K562 (cell line): ENCODE measurements at regions not wholly inside any gene's neighbourhood (a gene's known extent, or its start where the extent isn't known, plus 50 kb on each side); places are given as distances from the start of the nearest gene placed in this dataset.

Experiments used
- ATAC-seq: fragments of 200-7000 bp; cut with Tn5 transposase; 3 replicates; pipeline ENCODE4 v1.9.1; 2020; ENCODE audit warnings: moderate library complexity
- BruUV-seq: library from RNA; stranded (reverse); fragments of 400-500 nt; replicated peaks from 2 replicates; lab custom pipeline; 2021; lab: Mats Ljungman, UMichigan
- CTCF ChIA-PET: fragments of 300-600 bp; formaldehyde crosslinking; extraction: SDS; loops from one replicate; lab custom pipeline; 2021; ENCODE audit warnings: low intra/inter-chr PET ratio; lab: Yijun Ruan, JAX
- POLR2A ChIA-PET: fragments of 300-600, 350-650 bp; sonication (Branson Sonifier 250); formaldehyde crosslinking; extraction: SDS; loops from one replicate; lab custom pipeline; 2021; ENCODE audit warnings: antibody characterized with exemption, inconsistent platforms; lab: Yijun Ruan, JAX
- DNase-seq, 4 experiments: peaks; one replicate each; pipeline versions ENCODE4 v3.0.0 to v3.0.0-alpha.2; 2011 to 2018; ENCODE audit warnings: low spot score in 3 of 4, mixed read lengths in 3 of 4; ENCODE audit errors: extremely low read depth in 1 of 4
- FAIRE-seq: peaks from 2 replicates; lab custom pipeline; 2011; peaks lifted over from hg19 to GRCh38; lab: Jason Lieb, UNC
- H2AFZ ChIP-seq: 2 replicates; pipeline ENCODE4 v1.6.0; 2011; ENCODE audit warnings: low read depth, low read length, control low read depth, inconsistent platforms
- H3K27ac ChIP-seq: fragments of 200-600 bp; 3 replicates; pipeline ENCODE4 v1.8.0; 2011; ENCODE audit warnings: low read depth, mild to moderate bottlenecking, control low read depth, inconsistent platforms, low read length, moderate library complexity, mixed read lengths; ENCODE audit errors: extremely low read depth
- H3K27me3 ChIP-seq, 2 experiments: fragments of 300-600 bp in 1 of 2; 2 replicates in 1 of 2; 3 replicates in 1 of 2; pipeline versions ENCODE4 v1.6.0 to v1.8.0; 2011; ENCODE audit warnings: inconsistent platforms in 2 of 2, low read length in 2 of 2, mild to moderate bottlenecking in 1 of 2, mixed read lengths in 1 of 2, moderate library complexity in 1 of 2; ENCODE audit not compliant: control insufficient read depth in 2 of 2, insufficient read depth in 2 of 2
- H3K36me3 ChIP-seq: fragments of 300-600 bp; 3 replicates; pipeline ENCODE4 v1.8.0; 2011; ENCODE audit warnings: mild to moderate bottlenecking, low read length, inconsistent platforms; ENCODE audit not compliant: control insufficient read depth, insufficient read depth
- H3K4me1 ChIP-seq, 2 experiments: fragments of 200-600 bp in 1 of 2; replicated peaks in 1 of 2; 2 replicates in 1 of 2; 3 replicates in 1 of 2; pipeline versions ENCODE4 v1.5.1 to v1.8.0; 2011; ENCODE audit warnings: inconsistent platforms in 2 of 2, low read length in 2 of 2, mild to moderate bottlenecking in 1 of 2, mixed read lengths in 1 of 2, moderate library complexity in 1 of 2; ENCODE audit not compliant: control insufficient read depth in 2 of 2, insufficient read depth in 2 of 2
- H3K4me2 ChIP-seq: 2 replicates; pipeline ENCODE4 v1.6.1; 2011; ENCODE audit warnings: low read length, control low read depth, inconsistent platforms, mixed read lengths; ENCODE audit not compliant: insufficient read depth
- H3K4me3 ChIP-seq: fragments of 200-600 bp; sonication (generic), shearing (Covaris generic); 2 replicates; pipeline ENCODE4 v1.5.1; 2016; ENCODE audit warnings: control low read depth, inconsistent platforms
- H3K79me2 ChIP-seq: fragments of 200-600 bp; 3 replicates; pipeline ENCODE4 v1.8.0; 2011; ENCODE audit warnings: low read length, inconsistent platforms; ENCODE audit not compliant: control insufficient read depth, insufficient read depth
- H3K9ac ChIP-seq, 2 experiments: 2 replicates each; pipeline versions ENCODE4 v1.6.0 to v1.6.1; 2011; ENCODE audit warnings: low read depth in 2 of 2, low read length in 2 of 2, control low read depth in 1 of 2, inconsistent platforms in 1 of 2, mild to moderate bottlenecking in 1 of 2, mixed read lengths in 1 of 2; ENCODE audit not compliant: insufficient read depth in 1 of 2
- H3K9me1 ChIP-seq: one replicate; pipeline ENCODE4 v1.6.0; 2011; ENCODE audit warnings: inconsistent platforms, mild to moderate bottlenecking, low read length, moderate library complexity; ENCODE audit not compliant: control insufficient read depth, insufficient read depth
- H3K9me3 ChIP-seq: replicated peaks from 2 replicates; pipeline ENCODE4 v1.5.1; 2011; ENCODE audit warnings: low read depth, low read length, inconsistent platforms; ENCODE audit not compliant: control insufficient read depth, insufficient read depth
- H4K20me1 ChIP-seq: replicated peaks from 2 replicates; pipeline ENCODE4 v1.6.1; 2011; ENCODE audit warnings: low read length, inconsistent platforms, mixed read lengths; ENCODE audit not compliant: control insufficient read depth, insufficient read depth
- BCL6 ChIP-seq: fragments of 250-450 bp; sonication (Bioruptor Pico); IDR thresholded peaks from 2 replicates; pipeline ENCODE4 v1.4.0; 2020
- CREB3L1 ChIP-seq: fragments of 450-650 bp; IDR thresholded peaks from 2 replicates; pipeline ENCODE4 v1.6.1; 2014; ENCODE audit warnings: low read depth, mild to moderate bottlenecking, moderate library complexity, borderline replicate concordance
- DNMT1 ChIP-seq: fragments of 450-650 bp; IDR thresholded peaks from 2 replicates; pipeline ENCODE4 v1.6.1; 2016; ENCODE audit warnings: antibody characterized with exemption, mild to moderate bottlenecking
- MCM3 ChIP-seq: fragments of 450-650 bp; IDR thresholded peaks from 2 replicates; pipeline ENCODE4 v1.6.1; 2016
- MYNN ChIP-seq, 2 experiments: sonication (generic); formaldehyde crosslinking in 1 of 2; IDR thresholded peaks; 2 replicates each; pipeline versions ENCODE4 v1.5.0 to v1.6.1; 2016 to 2020; ENCODE audit warnings: antibody characterized with exemption in 1 of 2, missing genetic modification reagents in 1 of 2
- NR4A1 ChIP-seq, 2 experiments: fragments of 250-450 bp in 1 of 2; fragments of 450-650 bp in 1 of 2; sonication (Bioruptor Pico) in 1 of 2; IDR thresholded peaks; 2 replicates each; pipeline versions ENCODE4 v1.4.0 to v1.6.1; 2016 to 2020; ENCODE audit warnings: mild to moderate bottlenecking in 2 of 2, missing compliant biosample characterization in 1 of 2, missing genetic modification characterization in 1 of 2, moderate library complexity in 1 of 2
- PCBP2 ChIP-seq: fragments of 200-400 bp; formaldehyde crosslinking; IDR thresholded peaks from 2 replicates; pipeline ENCODE4 v1.6.1; 2018; ENCODE audit warnings: low read length, low read depth, mild to moderate bottlenecking, moderate library complexity; ENCODE audit not compliant: poor library complexity, severe bottlenecking
- RBM25 ChIP-seq: fragments of 200-400 bp; formaldehyde crosslinking; IDR thresholded peaks from 2 replicates; pipeline ENCODE4 v1.6.1; 2018; ENCODE audit warnings: low read length, low read depth, moderate library complexity; ENCODE audit not compliant: severe bottlenecking
- SMAD1 ChIP-seq: fragments of 150-350 bp; IDR thresholded peaks from 2 replicates; pipeline ENCODE4 v1.6.1; 2014; ENCODE audit warnings: low read length, low read depth; ENCODE audit not compliant: partially characterized antibody
- ZBTB11 ChIP-seq, 3 experiments: fragments of 200-800 bp in 1 of 3; fragments of 250-450 bp in 1 of 3; fragments of 450-650 bp in 1 of 3; sonication (Bioruptor Pico) in 1 of 3; sonication (Bioruptor generic) in 1 of 3; formaldehyde crosslinking in 1 of 3; IDR thresholded peaks; 2 replicates each; pipeline versions ENCODE4 v1.6.1 to v1.8.0; 2016 to 2022; ENCODE audit warnings: mild to moderate bottlenecking in 2 of 3, missing genetic modification characterization in 2 of 3, missing compliant biosample characterization in 1 of 3, moderate library complexity in 1 of 3
- ZNF717 ChIP-seq: fragments of 250-450 bp; sonication (Bioruptor Pico); IDR thresholded peaks from 2 replicates; pipeline ENCODE4 v1.5.0; 2021
- WGBS: fragments of 100-300 bp; shearing (Covaris generic); methylation state at CpG from one replicate; pipeline ENCODE4 v1.1.6; 2016; ENCODE audit warnings: low coverage, mixed read lengths; ENCODE audit not compliant: insufficient coverage; ENCODE audit errors: missing lambda C conversion rate; 5-methylcytosine and 5-hydroxymethylcytosine counted together
- in situ Hi-C: fragments of 300-500 bp; cut with MboI; formaldehyde crosslinking; loops from 4 replicates; pipeline ENCODE4 v1.15.0; 2018; ENCODE audit warnings: inconsistent platforms, mixed read lengths
- intact Hi-C: fragments of 100-400 bp; cut with micrococcal nuclease; formaldehyde crosslinking; loops from 2 replicates; pipeline ENCODE4 v1.14.2; 2022
- TF ChIP-seq, protein P1 (sequence below): fragments of 250-450 bp; sonication (Bioruptor Pico); IDR thresholded peaks from 2 replicates; pipeline ENCODE4 v1.4.0; 2020; ENCODE audit warnings: mild to moderate bottlenecking, moderate library complexity

- Histone ChIP-seq H3K4me3 (no peak overlapping the region), H3K27ac (no peak overlapping the region), H4K20me1 (no peaks in the 10 kb centered on the region), H3K4me1 (no peaks in the 10 kb centered on the region), H3K79me2 (no peaks in the 10 kb centered on the region), H3K9me1 (no peaks in the 10 kb centered on the region), H2AFZ (no peak overlapping the region), H3K36me3 (no peaks in the 10 kb centered on the region), H3K4me2 (no peak overlapping the region), H3K9me3 (no peaks in the 10 kb centered on the region), H3K9ac (no peak overlapping the region), H3K27me3 (no peaks in the 10 kb centered on the region)
- intact Hi-C loops: no loop called here
- TF ChIP-seq CREB3L1 (no peak), MCM3 (no peak), PCBP2 (no peak), BCL6 (no peak), ZNF717 (CRISPR knock-in tag) (no peak), ZBTB11 (CRISPR knock-in tag; IDR thresholded peaks at IDR 0.05) (no peak), RBM25 (no peak), MYNN (IDR thresholded peaks at IDR 0.05) (no peak), MYNN (CRISPR knock-in tag; IDR thresholded peaks at IDR 0.05) (no peak), DNMT1 (no peak), SMAD1 (no peak), NR4A1 (CRISPR knock-in tag; IDR thresholded peaks at IDR 0.05) (no peak), NR4A1 (tag; IDR thresholded peaks at IDR 0.05) (no peak)
- TF ChIP-seq, protein P1, sequence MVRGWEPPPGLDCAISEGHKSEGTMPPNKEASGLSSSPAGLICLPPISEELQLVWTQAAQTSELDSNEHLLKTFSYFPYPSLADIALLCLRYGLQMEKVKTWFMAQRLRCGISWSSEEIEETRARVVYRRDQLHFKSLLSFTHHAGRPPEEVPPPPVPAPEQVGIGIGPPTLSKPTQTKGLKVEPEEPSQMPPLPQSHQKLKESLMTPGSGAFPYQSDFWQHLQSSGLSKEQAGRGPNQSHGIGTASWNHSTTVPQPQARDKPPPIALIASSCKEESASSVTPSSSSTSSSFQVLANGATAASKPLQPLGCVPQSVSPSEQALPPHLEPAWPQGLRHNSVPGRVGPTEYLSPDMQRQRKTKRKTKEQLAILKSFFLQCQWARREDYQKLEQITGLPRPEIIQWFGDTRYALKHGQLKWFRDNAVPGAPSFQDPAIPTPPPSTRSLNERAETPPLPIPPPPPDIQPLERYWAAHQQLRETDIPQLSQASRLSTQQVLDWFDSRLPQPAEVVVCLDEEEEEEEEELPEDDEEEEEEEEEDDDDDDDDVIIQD (CRISPR knock-in tag): no peak
- no peak for FAIRE-seq
- WGBS: 0% methylated on average over 3 of the region's 3 CpGs
- BruUV-seq: no TSS peak
- ChIA-PET CTCF (no interaction called here), POLR2A (no interaction called here)
- in situ Hi-C loops: no loop called here
- DNase-seq: no peak
- ATAC-seq: no peak
Observed at GRCh38 chr6:8908638-8909037, 473.3 kb upstream of the SLC35B3 start.
